ENCODE measurements at regions not wholly inside any gene's neighbourhood (a gene's known extent, or its start where the extent isn't known, plus 50 kb on each side); places are given as distances from the start of the nearest gene placed in this dataset.

- H3K4me3 ChIP-seq, result no peak overlapping the region
- ATAC-seq, result no peak
- intact Hi-C loops (cut with DNase I), result no loop called here
- H3K27ac ChIP-seq, result no peak overlapping the region
- DNase-seq, result no peak
- H3K4me1 ChIP-seq, result no peaks in the 10 kb centered on the region
- peaks cover 0 to 35% (median 4%) of the 10 kb centered on the region in 11 donors for H3K9me3 ChIP-seq
- no peaks in the 10 kb centered on the region for H3K27me3 ChIP-seq
- H3K36me3 ChIP-seq, result no peaks in the 10 kb centered on the region
- WGBS, 2 donors, result 69 to 72% methylated on average over 2 of the region's 2 CpGs
- TF ChIP-seq CTCF (IDR thresholded peaks at IDR 0.05), result no peak
Measured at GRCh38 chr3:94195381-94195780, 132.5 kb downstream of the NSUN3 start.

- no peaks in the 10 kb centered on the region for H3K36me3 ChIP-seq
- peaks cover 0 to 4% (median 0%) of the 10 kb centered on the region in 7 donors for H3K27me3 ChIP-seq
- H3K27ac ChIP-seq, result no peak overlapping the region
- intact Hi-C loops (cut with DNase I), result no loop called here
- no peak for TF ChIP-seq CTCF (IDR thresholded peaks at IDR 0.05)
- no peaks in the 10 kb centered on the region for H3K9me3 ChIP-seq
- H3K4me3 ChIP-seq, result no peak overlapping the region
- DNase-seq (no peak), ATAC-seq (no peak)
- no peaks in the 10 kb centered on the region for H3K4me1 ChIP-seq
- 85 to 88% methylated on average over 2 of the region's 2 CpGs for WGBS, 2 donors
Measured at GRCh38 chr3:94206291-94206690, 143.4 kb downstream of the NSUN3 start.

GRCh38 chr3:94210256-94210655 is 147.4 kb downstream of the NSUN3 start:
- no peaks in the 10 kb centered on the region for H3K4me1 ChIP-seq
- H3K9me3 ChIP-seq, result peaks cover 0 to 17% (median 0%) of the 10 kb centered on the region in 11 donors
- no peak for TF ChIP-seq CTCF (IDR thresholded peaks at IDR 0.05)
- no peak for DNase-seq
- ATAC-seq, result no peak
- no peaks in the 10 kb centered on the region for H3K36me3 ChIP-seq
- intact Hi-C loops (cut with DNase I), result no loop called here
- WGBS, 2 donors, result 74 to 76% methylated on average over 1 of the region's 1 CpG
- no peak overlapping the region for H3K27ac ChIP-seq
- H3K4me3 ChIP-seq, result no peak overlapping the region
- no peaks in the 10 kb centered on the region for H3K27me3 ChIP-seq

- H3K9me3 ChIP-seq, result peaks cover 0 to 11% (median 0%) of the 10 kb centered on the region in 11 donors
- DNase-seq (no peak), ATAC-seq (no peak)
- no peaks in the 10 kb centered on the region for H3K36me3 ChIP-seq
- no peaks in the 10 kb centered on the region for H3K27me3 ChIP-seq
- intact Hi-C loops (cut with DNase I), result no loop called here
- TF ChIP-seq CTCF (IDR thresholded peaks at IDR 0.05), result no peak
- H3K4me3 ChIP-seq, result no peak overlapping the region
- 64 to 68% methylated on average over 4 of the region's 4 CpGs for WGBS, 2 donors
- H3K4me1 ChIP-seq, result peaks cover 0 to 3% (median 0%) of the 10 kb centered on the region in 9 donors
- H3K27ac ChIP-seq, result no peak overlapping the region
Measured at GRCh38 chr3:94217406-94217805, 154.5 kb downstream of the NSUN3 start.

Data from heart right ventricle (tissue), 16 donors.